ENCODE measurements at regions not wholly inside any gene's neighbourhood (a gene's known extent, or its start where the extent isn't known, plus 50 kb on each side); places are given as distances from the start of the nearest gene placed in this dataset. TPM values are rescaled to one million over a fixed set of nuclear protein-coding genes. Genes with fewer than 3 reads are reported as not detected.
"Not testable (repeated sequence)": the region's sequence is repeated elsewhere in the genome, so short reads cannot be mapped to it uniquely, and the experiment has no call there.

DNA sequence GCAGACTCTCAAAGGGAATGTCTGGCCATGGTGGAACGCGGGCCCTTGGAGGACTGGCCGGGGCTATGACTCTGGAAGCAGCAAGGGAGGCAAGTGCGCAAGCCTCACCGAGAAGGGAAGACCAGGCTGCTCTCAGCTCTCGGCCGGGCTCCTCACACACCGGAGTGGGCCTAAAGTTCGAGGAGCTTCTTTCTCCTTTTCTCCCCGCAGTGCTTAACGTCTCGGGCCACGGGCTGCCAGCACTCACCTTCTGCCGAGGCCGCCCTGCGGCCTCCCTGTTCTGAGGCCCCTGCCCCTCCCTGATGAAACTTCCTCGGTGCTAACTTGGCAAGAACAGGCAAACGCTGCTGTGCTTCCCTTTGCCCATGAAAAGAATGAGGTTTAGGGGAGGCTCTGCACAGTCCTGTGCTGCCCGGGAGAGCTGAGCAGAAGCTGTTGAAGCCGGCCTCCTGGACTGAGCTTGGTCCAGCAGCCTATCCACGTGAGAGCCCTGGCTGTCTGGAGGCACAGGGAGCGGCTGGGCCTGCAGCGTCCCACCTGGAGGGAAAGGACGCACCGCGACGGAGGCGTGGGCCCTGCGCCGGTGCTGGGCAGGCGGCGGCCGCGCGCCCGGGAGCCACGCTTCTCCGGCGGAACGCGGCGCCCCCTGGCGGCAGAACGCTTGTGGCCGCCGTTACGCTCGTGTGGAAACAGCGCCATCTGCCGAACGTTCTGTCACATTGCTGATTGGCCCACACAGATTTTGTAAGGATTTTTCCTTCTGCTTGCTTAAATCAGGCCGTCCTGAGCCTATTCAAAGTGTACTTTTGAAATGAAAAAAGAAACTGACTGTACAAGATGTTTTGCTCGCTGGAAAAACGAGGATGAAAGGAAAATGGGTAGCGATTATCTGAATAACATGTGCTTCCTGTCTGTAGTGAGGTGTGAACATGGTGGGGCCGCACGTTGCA is 65.0 kb upstream of the TMEM45B start:
- Histone ChIP-seq H3K9me3 (ENCODE audit: control insufficient read depth in 4 of 4, insufficient read depth in 3 of 4, low read length in 3 of 4) (no peaks in the 10 kb centered on the region), H3K27ac (ENCODE audit: low read depth in 1 of 2, low read length in 1 of 2) (no peak overlapping the region), H3K36me3 (ENCODE audit: control insufficient read depth in 4 of 4, insufficient read depth in 4 of 4, low read length in 4 of 4) (no peaks in the 10 kb centered on the region), H3K4me3 (no peak overlapping the region), H3K9ac (ENCODE audit: insufficient read depth in 1 of 2, low read length in 2 of 2) (peak overlapping the region in 1 of 2 donors; percentile 8), H3K4me1 (ENCODE audit: control insufficient read depth in 5 of 5, insufficient read depth in 5 of 5, low read length in 5 of 5) (peaks cover 0 to 5% (median 0%) of the 10 kb centered on the region in 5 donors), H3K27me3 (ENCODE audit: control insufficient read depth in 3 of 3, insufficient read depth in 3 of 3, low read length in 2 of 3) (no peaks in the 10 kb centered on the region)
- peak; percentile 80 to 85 (median 84) for DNase-seq
- WGBS, 2 donors = 18 to 20% methylated on average over 55 to 57 of the region's 57 CpGs
- ATAC-seq (ENCODE audit: insufficient read depth, low FRiP score) = peak; percentile 96
- TF ChIP-seq, protein P1, sequence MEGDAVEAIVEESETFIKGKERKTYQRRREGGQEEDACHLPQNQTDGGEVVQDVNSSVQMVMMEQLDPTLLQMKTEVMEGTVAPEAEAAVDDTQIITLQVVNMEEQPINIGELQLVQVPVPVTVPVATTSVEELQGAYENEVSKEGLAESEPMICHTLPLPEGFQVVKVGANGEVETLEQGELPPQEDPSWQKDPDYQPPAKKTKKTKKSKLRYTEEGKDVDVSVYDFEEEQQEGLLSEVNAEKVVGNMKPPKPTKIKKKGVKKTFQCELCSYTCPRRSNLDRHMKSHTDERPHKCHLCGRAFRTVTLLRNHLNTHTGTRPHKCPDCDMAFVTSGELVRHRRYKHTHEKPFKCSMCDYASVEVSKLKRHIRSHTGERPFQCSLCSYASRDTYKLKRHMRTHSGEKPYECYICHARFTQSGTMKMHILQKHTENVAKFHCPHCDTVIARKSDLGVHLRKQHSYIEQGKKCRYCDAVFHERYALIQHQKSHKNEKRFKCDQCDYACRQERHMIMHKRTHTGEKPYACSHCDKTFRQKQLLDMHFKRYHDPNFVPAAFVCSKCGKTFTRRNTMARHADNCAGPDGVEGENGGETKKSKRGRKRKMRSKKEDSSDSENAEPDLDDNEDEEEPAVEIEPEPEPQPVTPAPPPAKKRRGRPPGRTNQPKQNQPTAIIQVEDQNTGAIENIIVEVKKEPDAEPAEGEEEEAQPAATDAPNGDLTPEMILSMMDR (IDR thresholded peaks at IDR 0.05; ENCODE audit: control extremely low read depth, extremely low read depth) = peak; percentile 99

DNA sequence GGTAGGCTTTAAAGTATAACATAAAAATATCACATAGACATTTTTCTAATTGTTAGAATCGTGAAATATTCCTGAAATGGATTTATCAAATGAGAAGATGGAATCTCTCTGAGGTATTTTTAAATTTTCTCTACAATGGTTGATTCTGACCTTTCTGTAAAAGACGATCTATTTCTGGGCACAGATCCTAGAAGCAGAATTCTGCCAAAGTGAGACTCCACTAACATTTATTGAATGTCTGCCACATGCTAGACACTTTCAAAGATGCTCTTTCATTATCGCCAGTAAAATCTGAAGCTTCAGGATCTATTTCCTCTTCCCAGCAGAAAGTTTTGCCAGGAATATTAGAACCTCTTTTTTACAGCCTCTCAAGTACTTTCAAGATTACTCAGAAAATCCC is 64.1 kb upstream of the TMEM45B start:
- peaks cover 0 to 5% (median 0%) of the 10 kb centered on the region in 5 donors for H3K4me1 ChIP-seq (ENCODE audit: control insufficient read depth in 5 of 5, insufficient read depth in 5 of 5, low read length in 5 of 5)
- H3K36me3 ChIP-seq (ENCODE audit: control insufficient read depth in 4 of 4, insufficient read depth in 4 of 4, low read length in 4 of 4) = no peaks in the 10 kb centered on the region
- no peak overlapping the region for H3K27ac ChIP-seq (ENCODE audit: low read depth in 1 of 2, low read length in 1 of 2)
- H3K9ac ChIP-seq (ENCODE audit: insufficient read depth in 1 of 2, low read length in 2 of 2) = no peak overlapping the region
- DNase-seq (no peak), ATAC-seq (ENCODE audit: insufficient read depth, low FRiP score) (no peak)
- no peak overlapping the region for H3K4me3 ChIP-seq
- no peaks in the 10 kb centered on the region for H3K9me3 ChIP-seq (ENCODE audit: control insufficient read depth in 4 of 4, insufficient read depth in 3 of 4, low read length in 3 of 4)
- H3K27me3 ChIP-seq (ENCODE audit: control insufficient read depth in 3 of 3, insufficient read depth in 3 of 3, low read length in 2 of 3) = no peaks in the 10 kb centered on the region
- TF ChIP-seq, protein P1 (IDR thresholded peaks at IDR 0.05; ENCODE audit: control extremely low read depth, extremely low read depth) = no peak
- 58 to 71% methylated on average over 3 of the region's 3 CpGs for WGBS, 2 donors

DNA sequence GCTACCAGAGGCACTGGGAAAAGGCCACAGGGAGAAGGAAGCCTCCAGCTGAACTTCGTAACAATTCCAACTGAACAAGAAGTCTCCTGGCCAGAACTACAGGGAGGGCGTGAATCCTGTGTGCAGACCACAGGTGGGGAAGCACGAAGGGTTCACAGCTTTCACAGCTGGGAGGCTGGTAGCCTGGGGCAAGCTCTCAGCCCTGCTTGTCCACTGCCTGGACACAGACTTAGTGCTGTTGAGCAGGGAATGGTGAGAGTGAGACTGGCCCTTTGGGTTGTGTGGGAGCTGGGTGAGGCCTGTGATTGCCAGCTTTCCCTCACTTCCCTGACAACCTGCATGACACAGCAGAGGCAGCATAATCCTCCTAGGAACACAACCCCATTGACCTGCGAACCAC is 52.1 kb upstream of the TMEM45B start:
- H3K4me3 ChIP-seq; ATAC-seq (ENCODE audit: insufficient read depth, low FRiP score); H3K4me1 ChIP-seq (ENCODE audit: control insufficient read depth in 5 of 5, insufficient read depth in 5 of 5, low read length in 5 of 5); H3K27me3 ChIP-seq (ENCODE audit: control insufficient read depth in 3 of 3, insufficient read depth in 3 of 3, low read length in 2 of 3); H3K36me3 ChIP-seq (ENCODE audit: control insufficient read depth in 4 of 4, insufficient read depth in 4 of 4, low read length in 4 of 4); DNase-seq; H3K9me3 ChIP-seq (ENCODE audit: control insufficient read depth in 4 of 4, insufficient read depth in 3 of 4, low read length in 3 of 4); H3K9ac ChIP-seq (ENCODE audit: insufficient read depth in 1 of 2, low read length in 2 of 2); H3K27ac ChIP-seq (ENCODE audit: low read depth in 1 of 2, low read length in 1 of 2): not testable (repeated sequence)
- 90 to 98% methylated on average over 4 of the region's 4 CpGs for WGBS, 2 donors

DNA sequence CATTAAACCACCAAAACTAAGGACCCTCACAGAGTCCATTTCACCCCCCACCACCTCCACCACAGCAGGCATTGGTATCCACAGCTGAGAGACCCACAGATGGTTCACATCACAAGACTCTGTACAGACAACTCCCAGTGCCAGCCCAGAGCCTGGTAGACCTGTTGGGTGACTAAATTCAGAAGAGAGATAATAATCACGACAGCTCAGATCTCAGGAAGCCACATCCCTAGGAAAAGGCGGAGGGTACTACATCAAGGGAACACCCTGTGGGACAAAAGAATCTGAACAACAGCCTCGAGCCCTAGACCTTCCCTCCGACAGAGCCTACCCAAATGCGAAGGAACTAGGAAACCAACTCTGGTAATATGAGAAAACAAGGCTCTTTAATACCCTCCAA is 51.4 kb upstream of the TMEM45B start:
- not testable (repeated sequence) for H3K9ac ChIP-seq (ENCODE audit: insufficient read depth in 1 of 2, low read length in 2 of 2); H3K4me1 ChIP-seq (ENCODE audit: control insufficient read depth in 5 of 5, insufficient read depth in 5 of 5, low read length in 5 of 5); DNase-seq; H3K36me3 ChIP-seq (ENCODE audit: control insufficient read depth in 4 of 4, insufficient read depth in 4 of 4, low read length in 4 of 4); ATAC-seq (ENCODE audit: insufficient read depth, low FRiP score); H3K9me3 ChIP-seq (ENCODE audit: control insufficient read depth in 4 of 4, insufficient read depth in 3 of 4, low read length in 3 of 4); H3K27ac ChIP-seq (ENCODE audit: low read depth in 1 of 2, low read length in 1 of 2); H3K27me3 ChIP-seq (ENCODE audit: control insufficient read depth in 3 of 3, insufficient read depth in 3 of 3, low read length in 2 of 3); H3K4me3 ChIP-seq
- WGBS, 2 donors = 66 to 74% methylated on average over 4 of the region's 5 CpGs

Small RNAs in the stretch of these regions (small RNA-seq; reads per million reads assigned to genes)
- gene RPS27P20 (ENCODE audit: low replicate concordance) = not detected
